ENCODE measurements at regions not wholly inside any gene's neighbourhood (a gene's known extent, or its start where the extent isn't known, plus 50 kb on each side); places are given as distances from the start of the nearest gene placed in this dataset.

DNA sequence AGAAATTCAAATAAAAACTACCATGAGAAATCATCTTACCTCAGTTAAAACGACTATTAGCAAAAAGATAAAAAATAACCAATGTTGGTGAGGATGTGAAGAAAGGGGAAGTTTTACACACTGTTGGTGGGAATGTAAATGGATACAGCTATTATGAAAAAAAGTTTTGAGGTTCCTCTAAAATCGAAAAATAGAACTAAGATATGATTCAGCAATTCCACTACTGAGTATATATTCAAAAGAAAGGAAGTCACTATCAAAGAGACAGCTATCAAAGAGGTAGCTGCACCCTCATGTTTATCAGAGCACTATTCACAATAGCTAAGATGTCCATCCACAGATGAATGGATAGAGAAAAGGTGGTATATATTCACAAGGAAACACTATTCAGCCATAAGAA lies 1888.4 kb downstream of the MAT2B start:
- Mint-ChIP-seq H3K4me1 (no peaks in the 10 kb centered on the region), H3K27me3 (ENCODE audit: insufficient read depth) (no peaks in the 10 kb centered on the region), H3K36me3 (ENCODE audit: low read depth) (no peaks in the 10 kb centered on the region), H3K4me3 (no peak overlapping the region), H3K27ac (no peak overlapping the region), H3K9me3 (no peaks in the 10 kb centered on the region)
- H3K9ac ChIP-seq (ENCODE audit: extremely low read depth, low read length, poor library complexity, severe bottlenecking), result no peak overlapping the region
- no peak overlapping the region for H3K4me3 ChIP-seq (ENCODE audit: low read length)
- TF ChIP-seq, protein P1, sequence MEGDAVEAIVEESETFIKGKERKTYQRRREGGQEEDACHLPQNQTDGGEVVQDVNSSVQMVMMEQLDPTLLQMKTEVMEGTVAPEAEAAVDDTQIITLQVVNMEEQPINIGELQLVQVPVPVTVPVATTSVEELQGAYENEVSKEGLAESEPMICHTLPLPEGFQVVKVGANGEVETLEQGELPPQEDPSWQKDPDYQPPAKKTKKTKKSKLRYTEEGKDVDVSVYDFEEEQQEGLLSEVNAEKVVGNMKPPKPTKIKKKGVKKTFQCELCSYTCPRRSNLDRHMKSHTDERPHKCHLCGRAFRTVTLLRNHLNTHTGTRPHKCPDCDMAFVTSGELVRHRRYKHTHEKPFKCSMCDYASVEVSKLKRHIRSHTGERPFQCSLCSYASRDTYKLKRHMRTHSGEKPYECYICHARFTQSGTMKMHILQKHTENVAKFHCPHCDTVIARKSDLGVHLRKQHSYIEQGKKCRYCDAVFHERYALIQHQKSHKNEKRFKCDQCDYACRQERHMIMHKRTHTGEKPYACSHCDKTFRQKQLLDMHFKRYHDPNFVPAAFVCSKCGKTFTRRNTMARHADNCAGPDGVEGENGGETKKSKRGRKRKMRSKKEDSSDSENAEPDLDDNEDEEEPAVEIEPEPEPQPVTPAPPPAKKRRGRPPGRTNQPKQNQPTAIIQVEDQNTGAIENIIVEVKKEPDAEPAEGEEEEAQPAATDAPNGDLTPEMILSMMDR (conservative IDR thresholded peaks at IDR 0.05), result no peak
- H3K27ac ChIP-seq (ENCODE audit: low read depth, low read length), result no peak overlapping the region
- no peaks in the 10 kb centered on the region for H3K4me1 ChIP-seq (ENCODE audit: control insufficient read depth, insufficient read depth, low read length)
- no peak for DNase-seq
- no peaks in the 10 kb centered on the region for H3K36me3 ChIP-seq (ENCODE audit: control insufficient read depth, insufficient read depth, low read length)
- H3K9me3 ChIP-seq (ENCODE audit: control insufficient read depth, low read length), result no peaks in the 10 kb centered on the region
- WGBS, 2 experiments (ENCODE audit: insufficient coverage in 1 of 2, insufficient read length in 1 of 2), result 73% methylated on average over 1 of the region's 2 CpGs; no CpG with 5 or more reads in 1 of the 2 experiments
- no peaks in the 10 kb centered on the region for H3K27me3 ChIP-seq (ENCODE audit: control insufficient read depth, insufficient read depth, low read length, poor library complexity, severe bottlenecking)

GRCh38 chr5:165397516-165397915 lies 1892.1 kb downstream of the MAT2B start:
- no peak for DNase-seq
- Mint-ChIP-seq H3K4me1 (no peaks in the 10 kb centered on the region), H3K9me3 (no peaks in the 10 kb centered on the region), H3K27me3 (ENCODE audit: insufficient read depth) (no peaks in the 10 kb centered on the region), H3K4me3 (no peak overlapping the region), H3K36me3 (ENCODE audit: low read depth) (no peaks in the 10 kb centered on the region), H3K27ac (no peak overlapping the region)
- H3K9me3 ChIP-seq (ENCODE audit: control insufficient read depth, low read length), result no peaks in the 10 kb centered on the region
- H3K27ac ChIP-seq (ENCODE audit: low read depth, low read length), result no peak overlapping the region
- WGBS, 2 experiments (ENCODE audit: insufficient coverage in 1 of 2, insufficient read length in 1 of 2), result 89% methylated on average over 1 of the region's 1 CpG; no CpG with 5 or more reads in 1 of the 2 experiments
- no peak overlapping the region for H3K4me3 ChIP-seq (ENCODE audit: low read length)
- TF ChIP-seq, protein P1 (conservative IDR thresholded peaks at IDR 0.05), result no peak
- H3K9ac ChIP-seq (ENCODE audit: extremely low read depth, low read length, poor library complexity, severe bottlenecking), result no peak overlapping the region
- H3K36me3 ChIP-seq (ENCODE audit: control insufficient read depth, insufficient read depth, low read length), result no peaks in the 10 kb centered on the region
- no peaks in the 10 kb centered on the region for H3K27me3 ChIP-seq (ENCODE audit: control insufficient read depth, insufficient read depth, low read length, poor library complexity, severe bottlenecking)
- no peaks in the 10 kb centered on the region for H3K4me1 ChIP-seq (ENCODE audit: control insufficient read depth, insufficient read depth, low read length)

- DNase-seq, result no peak
- no peak overlapping the region for H3K27ac ChIP-seq (ENCODE audit: low read depth, low read length)
- no peak overlapping the region for H3K4me3 Mint-ChIP-seq
- no peaks in the 10 kb centered on the region for H3K4me1 Mint-ChIP-seq
- no peaks in the 10 kb centered on the region for H3K36me3 ChIP-seq (ENCODE audit: control insufficient read depth, insufficient read depth, low read length)
- H3K4me1 ChIP-seq (ENCODE audit: control insufficient read depth, insufficient read depth, low read length), result no peaks in the 10 kb centered on the region
- no peak overlapping the region for H3K4me3 ChIP-seq (ENCODE audit: low read length)
- H3K27ac Mint-ChIP-seq, result no peak overlapping the region
- TF ChIP-seq, protein P1 (conservative IDR thresholded peaks at IDR 0.05), result no peak
- no peaks in the 10 kb centered on the region for H3K36me3 Mint-ChIP-seq (ENCODE audit: low read depth)
- H3K9me3 ChIP-seq (ENCODE audit: control insufficient read depth, low read length), result no peaks in the 10 kb centered on the region
- H3K9me3 Mint-ChIP-seq, result no peaks in the 10 kb centered on the region
- no peak overlapping the region for H3K9ac ChIP-seq (ENCODE audit: extremely low read depth, low read length, poor library complexity, severe bottlenecking)
- no peaks in the 10 kb centered on the region for H3K27me3 ChIP-seq (ENCODE audit: control insufficient read depth, insufficient read depth, low read length, poor library complexity, severe bottlenecking)
- no peaks in the 10 kb centered on the region for H3K27me3 Mint-ChIP-seq (ENCODE audit: insufficient read depth)
These were observed 1894.7 kb downstream of the MAT2B start for GRCh38 chr5:165400086-165400485.

Data from endodermal cell (in vitro differentiated cells).